Lower leg skin (tissue), 4 donors: ENCODE measurements at regions not wholly inside any gene's neighbourhood (a gene's known extent, or its start where the extent isn't known, plus 50 kb on each side); places are given as distances from the start of the nearest gene placed in this dataset.

Experiments
- DNase-seq, 2 donors: peaks; one replicate each; pipeline ENCODE4 v3.0.0-alpha.2; 2019; ENCODE audit warnings: low spot score in 2 of 2
- H3K4me3 ChIP-seq: fragments of 200-600 bp; sonication (generic); 2 replicates; pipeline ENCODE4 v1.5.1; 2017; ENCODE audit warnings: mild to moderate bottlenecking, low read depth; ENCODE audit not compliant: poor library complexity, severe bottlenecking
- POLR2A ChIP-seq, 2 donors: fragments of 450-650 bp; IDR thresholded peaks; one replicate each; pipeline ENCODE4 v1.6.1; 2016 to 2017; ENCODE audit warnings: antibody characterized with exemption in 2 of 2, mild to moderate bottlenecking in 1 of 2, moderate library complexity in 1 of 2
- WGBS, 2 donors: methylation state at CpG; one replicate each; pipeline ENCODE4 v1.1.5; 2018; 5-methylcytosine and 5-hydroxymethylcytosine counted together
- intact Hi-C: fragments of 100-400 bp; cut with DNase I; formaldehyde crosslinking; loops from one replicate; pipeline ENCODE4 v1.15.0; 2023; ENCODE audit warnings: low total_unique reads
- TF ChIP-seq, protein P1 (sequence below), 3 donors: fragments of 450-650 bp; IDR thresholded peaks; one replicate each; pipeline ENCODE4 v1.5.1; 2016; ENCODE audit warnings: antibody characterized with exemption in 3 of 3, mild to moderate bottlenecking in 3 of 3, moderate library complexity in 2 of 3

DNA sequence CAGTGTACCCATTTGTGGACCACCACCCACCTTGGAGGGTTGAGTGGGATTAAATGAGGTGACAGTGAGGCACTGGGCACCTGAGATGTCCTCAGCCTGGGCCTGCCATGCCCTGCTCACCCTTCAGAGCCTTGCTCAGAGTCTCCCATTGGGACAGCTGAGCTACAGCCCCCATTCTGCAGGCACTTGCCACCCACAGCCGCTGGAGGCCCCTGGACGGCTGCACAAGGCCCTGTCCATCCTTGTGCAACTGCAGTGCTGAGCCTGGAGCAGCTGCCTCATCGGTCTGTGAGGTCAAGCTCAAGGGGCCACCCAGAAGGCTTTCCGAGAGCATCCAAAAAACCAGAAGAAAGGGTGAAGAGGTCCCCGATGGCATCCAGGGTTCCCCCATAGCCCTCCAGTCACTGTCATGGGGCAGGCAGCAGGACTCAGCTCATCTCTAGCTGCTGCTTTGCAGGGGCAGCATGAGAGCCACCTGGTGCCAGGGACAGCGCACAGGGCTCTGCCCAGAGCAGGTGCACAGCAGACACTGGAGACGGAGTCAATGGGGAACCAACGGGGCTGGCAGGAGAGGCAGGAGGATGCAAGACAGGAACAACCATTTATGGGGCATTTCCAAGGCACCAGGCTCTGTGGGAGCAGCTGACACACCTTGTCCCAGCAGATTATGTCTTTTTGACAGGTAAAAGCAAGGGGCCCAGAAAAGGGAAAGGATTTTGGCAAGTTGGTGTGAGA lies 84.6 kb downstream of the ARL6IP4 start:
- H3K4me3 ChIP-seq: no peak overlapping the region
- DNase-seq: no peak
- intact Hi-C loops: no loop called here
- TF ChIP-seq, protein P1, sequence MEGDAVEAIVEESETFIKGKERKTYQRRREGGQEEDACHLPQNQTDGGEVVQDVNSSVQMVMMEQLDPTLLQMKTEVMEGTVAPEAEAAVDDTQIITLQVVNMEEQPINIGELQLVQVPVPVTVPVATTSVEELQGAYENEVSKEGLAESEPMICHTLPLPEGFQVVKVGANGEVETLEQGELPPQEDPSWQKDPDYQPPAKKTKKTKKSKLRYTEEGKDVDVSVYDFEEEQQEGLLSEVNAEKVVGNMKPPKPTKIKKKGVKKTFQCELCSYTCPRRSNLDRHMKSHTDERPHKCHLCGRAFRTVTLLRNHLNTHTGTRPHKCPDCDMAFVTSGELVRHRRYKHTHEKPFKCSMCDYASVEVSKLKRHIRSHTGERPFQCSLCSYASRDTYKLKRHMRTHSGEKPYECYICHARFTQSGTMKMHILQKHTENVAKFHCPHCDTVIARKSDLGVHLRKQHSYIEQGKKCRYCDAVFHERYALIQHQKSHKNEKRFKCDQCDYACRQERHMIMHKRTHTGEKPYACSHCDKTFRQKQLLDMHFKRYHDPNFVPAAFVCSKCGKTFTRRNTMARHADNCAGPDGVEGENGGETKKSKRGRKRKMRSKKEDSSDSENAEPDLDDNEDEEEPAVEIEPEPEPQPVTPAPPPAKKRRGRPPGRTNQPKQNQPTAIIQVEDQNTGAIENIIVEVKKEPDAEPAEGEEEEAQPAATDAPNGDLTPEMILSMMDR (IDR thresholded peaks at IDR 0.05): no peak
- TF ChIP-seq POLR2A (IDR thresholded peaks at IDR 0.05): no peak
- WGBS, 2 donors: 75 to 76% methylated on average over 8 of the region's 8 CpGs

DNA sequence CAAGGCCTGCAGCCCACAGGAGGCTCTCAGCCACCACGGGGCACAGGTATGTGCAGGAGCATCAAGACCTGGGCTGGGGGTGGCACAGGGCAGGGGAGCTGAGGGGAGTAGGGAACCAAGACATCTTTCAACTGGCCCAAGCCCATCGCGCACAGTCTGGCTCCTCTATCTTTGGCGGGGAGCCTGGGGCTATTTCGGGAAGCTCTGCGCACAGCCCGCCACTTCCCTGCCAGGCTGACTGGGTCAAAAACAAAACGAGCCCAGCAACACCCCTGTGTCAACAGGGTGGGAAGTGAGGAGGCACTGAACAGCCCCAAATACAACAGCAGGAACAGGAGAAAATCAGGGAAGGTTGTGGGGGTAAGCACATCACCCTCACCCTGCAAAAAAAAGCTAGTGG lies 83.9 kb downstream of the ARL6IP4 start:
- intact Hi-C loops: no loop called here
- DNase-seq: no peak
- no peak overlapping the region for H3K4me3 ChIP-seq
- TF ChIP-seq POLR2A (IDR thresholded peaks at IDR 0.05): no peak
- TF ChIP-seq, protein P1 (IDR thresholded peaks at IDR 0.05): no peak
- 33 to 39% methylated on average over 8 of the region's 8 CpGs for WGBS, 2 donors

GRCh38 chr12:123063535-123063934 lies 83.1 kb downstream of the ARL6IP4 start:
- no peak for TF ChIP-seq POLR2A (IDR thresholded peaks at IDR 0.05)
- TF ChIP-seq, protein P1 (IDR thresholded peaks at IDR 0.05): no peak

DNA sequence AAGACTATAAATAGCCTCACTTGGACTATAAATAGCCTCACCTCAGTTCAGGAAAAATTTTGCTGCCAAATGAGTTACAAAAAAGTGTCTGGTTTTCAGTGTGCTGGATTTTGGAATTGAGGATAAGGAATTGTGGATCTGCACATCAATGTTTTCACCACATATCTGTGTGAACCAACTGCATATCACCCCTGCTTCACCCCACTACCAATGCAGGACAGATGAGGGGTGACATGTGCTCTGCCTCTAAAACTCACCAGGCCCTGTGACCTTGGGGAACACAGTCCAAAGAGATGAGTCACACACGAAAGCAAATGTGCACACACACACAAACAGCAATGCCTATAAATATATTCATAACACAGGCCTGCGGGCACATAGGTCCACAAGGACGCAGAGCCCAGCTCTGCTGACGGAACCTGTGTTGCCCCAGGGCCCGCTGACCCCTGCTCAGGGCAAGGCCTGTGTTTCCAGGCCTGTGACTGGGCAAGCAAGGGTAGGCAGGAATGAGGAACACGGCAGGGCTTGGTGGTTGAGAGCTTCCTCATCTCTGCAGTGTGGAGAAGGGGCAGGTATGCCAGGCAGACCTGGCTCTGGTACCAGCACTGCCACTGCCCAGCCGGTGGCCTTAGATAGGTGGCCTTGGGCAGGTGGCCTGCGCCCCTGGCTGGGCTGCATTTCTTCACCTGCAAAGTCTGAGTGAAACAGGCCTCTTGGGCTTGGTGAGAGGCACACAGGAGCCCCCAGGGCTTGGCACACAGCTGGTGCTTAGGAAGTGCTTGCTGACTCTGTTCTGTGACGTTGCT lies 82.4 kb downstream of the ARL6IP4 start:
- DNase-seq: peak in 1 of 2 donors; percentile 46
- no peak overlapping the region for H3K4me3 ChIP-seq
- intact Hi-C loops: no loop called here
- 29 to 40% methylated on average over 7 of the region's 9 CpGs for WGBS, 2 donors
- TF ChIP-seq, protein P1 (IDR thresholded peaks at IDR 0.05): no peak
- TF ChIP-seq POLR2A (IDR thresholded peaks at IDR 0.05): no peak

More at GRCh38 chr12:123063535-123063934, 83.1 kb downstream of the ARL6IP4 start:
- H3K4me3 ChIP-seq: no peak overlapping the region
- intact Hi-C loops: no loop called here
- DNase-seq: no peak
- WGBS, 2 donors: 56 to 58% methylated on average over 2 of the region's 2 CpGs

GRCh38 chr12:123061441-123062205 lies 81.1 kb downstream of the ARL6IP4 start:
- H3K4me3 ChIP-seq: no peak overlapping the region
- intact Hi-C loops: no loop called here
- DNase-seq: no peak
- 89% methylated on average over 9 of the region's 9 CpGs for WGBS, 2 donors
- TF ChIP-seq, protein P1 (IDR thresholded peaks at IDR 0.05): no peak
